Left ventricle myocardium inferior (tissue), 1 donor: ENCODE measurements at regions not wholly inside any gene's neighbourhood (a gene's known extent, or its start where the extent isn't known, plus 50 kb on each side); places are given as distances from the start of the nearest gene placed in this dataset.

ENCODE experiments used
- DNase-seq: peaks from one replicate; pipeline ENCODE4 v3.0.0-alpha.2; 2020
- H3K27ac ChIP-seq: fragments of 200-600 bp; replicated peaks from 2 replicates; pipeline ENCODE4 v1.8.0; 2021
- H3K27me3 ChIP-seq: fragments of 200-600 bp; 2 replicates; pipeline ENCODE4 v1.8.0; 2021; ENCODE audit warnings: low read depth
- H3K36me3 ChIP-seq: fragments of 200-600 bp; 2 replicates; pipeline ENCODE4 v1.8.0; 2021
- H3K4me1 ChIP-seq: fragments of 200-600 bp; 2 replicates; pipeline ENCODE4 v1.8.0; 2021
- H3K4me3 ChIP-seq: fragments of 200-600 bp; 2 replicates; pipeline ENCODE4 v1.8.0; 2021; ENCODE audit warnings: mild to moderate bottlenecking, moderate library complexity
- H3K9me3 ChIP-seq: fragments of 200-600 bp; replicated peaks from 2 replicates; pipeline ENCODE4 v1.8.0; 2021
- intact Hi-C: fragments of 100-400 bp; cut with micrococcal nuclease; formaldehyde crosslinking; loops from one replicate; pipeline ENCODE4 v1.11.0; 2022
- TF ChIP-seq, protein P1 (sequence below): fragments of 200-600 bp; IDR thresholded peaks from 2 replicates; pipeline ENCODE4 v1.8.0; 2021; ENCODE audit warnings: antibody characterized with exemption, mild to moderate bottlenecking, borderline replicate concordance
- donor health status: DM: no; HTN: yes; CAD: no; lungs with severe emphysema.

DNA sequence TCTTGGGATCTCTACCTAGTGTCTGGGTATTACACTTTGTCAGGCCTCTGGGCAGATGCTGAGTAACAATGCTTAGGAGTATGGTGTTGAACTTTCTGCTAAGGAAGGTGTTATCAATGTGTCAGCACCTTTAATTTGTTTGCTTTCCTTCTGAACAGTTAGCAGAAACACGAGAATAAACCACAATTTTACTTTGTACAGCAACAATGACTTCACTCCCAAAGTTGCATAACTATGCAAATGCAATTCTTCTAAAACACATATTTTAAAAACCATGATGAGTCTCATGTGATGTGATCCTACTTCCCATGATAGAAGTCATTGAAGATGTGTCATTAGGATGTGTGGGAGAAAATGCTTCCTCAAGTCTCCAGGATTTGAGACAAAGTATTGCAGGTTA is 155.0 kb downstream of the POSTN start:
- Histone ChIP-seq H3K36me3 (no peaks in the 10 kb centered on the region), H3K4me1 (peaks cover 4% of the 10 kb centered on the region), H3K4me3 (no peak overlapping the region), H3K27ac (no peak overlapping the region), H3K27me3 (no peaks in the 10 kb centered on the region), H3K9me3 (no peaks in the 10 kb centered on the region)
- no peak for DNase-seq
- intact Hi-C loops: no loop called here
- TF ChIP-seq, protein P1, sequence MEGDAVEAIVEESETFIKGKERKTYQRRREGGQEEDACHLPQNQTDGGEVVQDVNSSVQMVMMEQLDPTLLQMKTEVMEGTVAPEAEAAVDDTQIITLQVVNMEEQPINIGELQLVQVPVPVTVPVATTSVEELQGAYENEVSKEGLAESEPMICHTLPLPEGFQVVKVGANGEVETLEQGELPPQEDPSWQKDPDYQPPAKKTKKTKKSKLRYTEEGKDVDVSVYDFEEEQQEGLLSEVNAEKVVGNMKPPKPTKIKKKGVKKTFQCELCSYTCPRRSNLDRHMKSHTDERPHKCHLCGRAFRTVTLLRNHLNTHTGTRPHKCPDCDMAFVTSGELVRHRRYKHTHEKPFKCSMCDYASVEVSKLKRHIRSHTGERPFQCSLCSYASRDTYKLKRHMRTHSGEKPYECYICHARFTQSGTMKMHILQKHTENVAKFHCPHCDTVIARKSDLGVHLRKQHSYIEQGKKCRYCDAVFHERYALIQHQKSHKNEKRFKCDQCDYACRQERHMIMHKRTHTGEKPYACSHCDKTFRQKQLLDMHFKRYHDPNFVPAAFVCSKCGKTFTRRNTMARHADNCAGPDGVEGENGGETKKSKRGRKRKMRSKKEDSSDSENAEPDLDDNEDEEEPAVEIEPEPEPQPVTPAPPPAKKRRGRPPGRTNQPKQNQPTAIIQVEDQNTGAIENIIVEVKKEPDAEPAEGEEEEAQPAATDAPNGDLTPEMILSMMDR: no peak

DNA sequence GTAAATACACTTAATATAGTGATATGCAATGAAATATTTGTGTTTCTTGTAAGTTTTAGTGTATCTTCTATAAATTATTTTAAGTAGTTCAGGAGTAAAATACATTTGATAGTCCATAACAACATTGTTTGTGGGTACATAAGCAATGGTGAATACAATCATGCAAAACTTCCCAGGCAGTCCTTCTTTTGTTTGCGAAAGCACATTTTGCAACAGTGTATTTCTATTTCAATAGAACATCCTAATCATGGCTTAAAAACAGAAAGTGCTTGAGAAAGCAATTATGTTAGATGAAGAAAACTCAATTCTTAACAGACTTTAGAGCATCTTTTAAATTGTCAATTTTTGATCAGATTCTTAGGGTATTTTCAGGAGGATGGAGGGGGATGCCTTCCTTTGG is 155.6 kb downstream of the POSTN start:
- Histone ChIP-seq H3K27ac (no peak overlapping the region), H3K27me3 (no peaks in the 10 kb centered on the region), H3K4me1 (peaks cover 4% of the 10 kb centered on the region), H3K9me3 (no peaks in the 10 kb centered on the region), H3K4me3 (no peak overlapping the region), H3K36me3 (no peaks in the 10 kb centered on the region)
- no peak for DNase-seq
- intact Hi-C loops: no loop called here
- TF ChIP-seq, protein P1: no peak

DNA sequence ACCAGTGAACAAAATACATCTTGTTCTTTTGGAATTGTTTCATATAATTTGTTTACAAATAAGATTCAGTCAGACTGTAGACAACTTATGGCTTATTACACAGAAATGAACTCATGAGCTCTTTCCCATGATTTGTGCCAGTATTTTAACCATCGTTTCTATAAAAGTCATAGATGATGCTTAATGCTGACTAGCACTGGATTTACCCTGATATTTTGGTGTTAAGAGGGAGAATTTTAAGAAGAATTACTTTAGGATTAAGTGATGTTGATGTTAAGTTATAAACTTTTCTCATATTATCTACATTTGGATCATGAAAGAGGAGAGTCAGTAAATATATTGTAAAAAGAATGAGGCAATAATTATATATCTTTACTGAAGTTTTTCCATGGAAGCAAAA is 162.7 kb downstream of the POSTN start:
- intact Hi-C loops: no loop called here
- Histone ChIP-seq H3K27ac (no peak overlapping the region), H3K27me3 (no peaks in the 10 kb centered on the region), H3K36me3 (no peaks in the 10 kb centered on the region), H3K9me3 (peaks cover 8% of the 10 kb centered on the region), H3K4me3 (no peak overlapping the region), H3K4me1 (no peaks in the 10 kb centered on the region)
- no peak for DNase-seq
- TF ChIP-seq, protein P1: no peak

DNA sequence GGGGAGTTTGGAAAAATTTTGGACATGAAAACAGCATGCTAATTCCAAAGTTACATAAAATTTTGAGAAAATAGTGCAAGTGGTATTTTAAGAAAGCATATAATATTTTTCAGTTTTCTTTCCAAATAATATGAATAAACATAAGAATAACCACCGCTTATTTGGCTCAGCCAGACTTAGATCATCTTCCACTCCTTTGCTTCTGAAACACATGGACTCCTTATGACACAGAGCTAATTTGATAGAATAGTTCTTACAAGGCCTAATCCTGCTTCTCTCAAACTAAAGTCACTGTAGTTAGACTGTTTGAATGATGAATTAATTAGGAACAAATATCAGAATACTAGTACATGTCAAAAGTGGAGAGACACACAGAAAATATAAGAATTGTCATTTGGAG is 165.5 kb downstream of the POSTN start:
- Histone ChIP-seq H3K36me3 (no peaks in the 10 kb centered on the region), H3K4me3 (no peak overlapping the region), H3K27me3 (no peaks in the 10 kb centered on the region), H3K4me1 (peaks cover 2% of the 10 kb centered on the region), H3K27ac (no peak overlapping the region), H3K9me3 (peaks cover 8% of the 10 kb centered on the region)
- TF ChIP-seq, protein P1: no peak
- no peak for DNase-seq
- intact Hi-C loops: no loop called here

DNA sequence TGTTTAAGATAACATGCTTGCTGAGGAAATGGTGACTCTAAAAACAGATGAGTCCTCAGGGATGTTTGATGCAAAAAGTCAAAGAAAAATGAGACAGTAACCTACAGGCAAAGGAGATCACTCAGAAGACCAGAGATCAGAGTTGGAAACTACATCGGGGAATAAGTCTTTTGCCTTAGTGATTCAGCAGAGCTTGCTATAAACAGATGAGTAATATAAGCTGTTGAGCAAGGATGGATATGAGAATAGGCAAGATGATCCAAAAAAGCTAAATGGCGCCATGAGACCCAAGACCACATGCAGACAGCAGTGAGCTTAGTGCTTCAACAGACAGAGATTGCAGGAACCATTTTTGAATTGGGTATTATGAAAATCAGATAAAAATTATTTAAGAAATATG is 168.6 kb downstream of the POSTN start:
- Histone ChIP-seq H3K4me1 (peaks cover 8% of the 10 kb centered on the region), H3K27me3 (no peaks in the 10 kb centered on the region), H3K27ac (no peak overlapping the region), H3K9me3 (peaks cover 18% of the 10 kb centered on the region), H3K4me3 (no peak overlapping the region), H3K36me3 (no peaks in the 10 kb centered on the region)
- DNase-seq: no peak
- intact Hi-C loops: no loop called here
- TF ChIP-seq, protein P1: no peak
